GM19397 (cell line): ENCODE measurements at regions not wholly inside any gene's neighbourhood (a gene's known extent, or its start where the extent isn't known, plus 50 kb on each side); places are given as distances from the start of the nearest gene placed in this dataset.
"Not testable (repeated sequence)": the region's sequence is repeated elsewhere in the genome, so short reads cannot be mapped to it uniquely, and the experiment has no call there.

Source experiments
- ATAC-seq: cut with Tn5 transposase; IDR thresholded peaks from one replicate; pipeline ENCODE4 v1.9.1; 2021; ENCODE audit warnings: mild to moderate bottlenecking, moderate library complexity; ENCODE audit not compliant: unreplicated experiment

GRCh38 chr2:183522489-183523266, 398.4 kb downstream of the NUP35 start:
- no peak for ATAC-seq

GRCh38 chr2:183530333-183530901, 406.2 kb downstream of the NUP35 start:
- ATAC-seq = no peak

GRCh38 chr2:183532514-183532913, 408.3 kb downstream of the NUP35 start:
- no peak for ATAC-seq

GRCh38 chr2:183533021-183533420, 408.8 kb downstream of the NUP35 start:
- ATAC-seq = no peak

DNA sequence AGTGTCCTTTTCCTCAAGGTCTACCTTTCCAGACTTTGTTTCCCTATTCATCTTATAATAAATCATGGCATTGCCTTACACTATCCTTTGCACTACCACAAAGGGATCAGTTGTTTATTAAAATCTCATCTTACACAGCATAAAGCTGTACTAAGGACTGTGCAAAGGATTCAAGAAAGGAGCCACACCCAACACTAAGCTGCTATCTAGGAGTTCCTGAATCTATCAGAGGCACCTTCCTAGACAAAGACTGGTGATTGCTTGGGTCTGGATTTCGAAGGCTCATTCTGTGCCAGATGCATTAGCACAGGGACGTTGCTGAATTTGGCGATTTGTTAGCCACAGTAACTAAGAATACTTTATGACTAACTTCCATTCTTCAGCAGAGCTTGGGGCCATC, 412.0 kb downstream of the NUP35 start:
- no peak for ATAC-seq

GRCh38 chr2:183536714-183537113, 412.5 kb downstream of the NUP35 start:
- no peak for ATAC-seq

DNA sequence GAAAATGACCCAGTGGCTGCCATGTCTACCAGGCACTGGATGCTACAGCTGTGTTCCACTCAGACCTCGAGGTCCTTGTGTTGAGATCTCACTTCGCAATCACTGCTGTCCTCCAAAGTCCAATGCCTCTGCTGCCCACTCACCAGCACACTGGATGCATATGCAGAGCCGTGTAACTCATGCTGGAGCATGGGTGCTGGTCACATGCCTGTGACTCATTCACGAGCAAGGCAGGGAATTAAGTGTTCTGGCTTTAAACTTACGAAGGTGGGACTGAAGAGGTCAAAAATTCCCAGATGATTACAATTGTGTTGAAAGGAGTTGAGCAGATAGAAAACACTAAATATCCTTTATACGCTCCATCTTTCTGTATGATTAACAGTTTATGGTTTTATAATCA, 417.5 kb downstream of the NUP35 start:
- no peak for ATAC-seq

GRCh38 chr2:183542606-183543005, 418.4 kb downstream of the NUP35 start:
- ATAC-seq = no peak

DNA sequence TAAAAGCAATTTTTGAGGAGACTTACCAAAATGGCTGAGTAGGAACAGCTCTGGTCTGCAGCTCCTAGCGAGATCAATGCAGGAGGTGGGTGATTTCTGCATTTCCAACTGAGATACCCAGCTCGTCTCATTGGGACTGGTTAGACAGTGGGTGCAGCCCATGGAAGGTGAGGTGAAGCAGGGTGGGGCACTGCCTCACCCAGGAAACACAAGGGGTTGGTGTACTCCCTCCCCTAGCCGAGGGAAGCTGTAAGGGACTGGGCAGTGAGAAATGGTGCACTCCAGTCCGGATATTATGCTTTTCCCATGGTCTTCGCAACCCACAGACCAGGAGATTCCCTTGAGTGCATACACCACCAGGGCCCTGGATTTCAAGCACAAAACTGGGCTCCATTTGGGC, 419.0 kb downstream of the NUP35 start:
- ATAC-seq = no peak

DNA sequence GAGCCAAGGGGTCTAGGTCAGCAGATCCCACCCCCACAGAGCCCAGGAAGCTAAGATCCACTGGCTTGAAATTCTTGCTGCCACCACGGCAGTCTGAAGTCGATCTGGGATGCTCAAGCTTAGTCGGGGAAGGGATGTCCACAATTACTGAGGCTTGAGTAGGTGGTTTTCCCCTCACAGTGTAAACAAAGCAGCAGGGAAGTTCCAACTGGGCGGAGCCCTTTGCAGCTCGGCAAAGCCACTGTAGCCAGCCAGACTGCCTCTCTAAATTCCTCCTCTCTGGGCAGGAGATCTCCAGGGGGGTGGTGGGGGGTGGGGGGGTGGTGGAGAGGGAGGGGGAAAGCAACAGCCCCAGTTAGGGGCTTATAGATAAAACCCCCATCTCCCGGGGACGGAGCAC, 419.5 kb downstream of the NUP35 start:
- ATAC-seq = peak; percentile 94

DNA sequence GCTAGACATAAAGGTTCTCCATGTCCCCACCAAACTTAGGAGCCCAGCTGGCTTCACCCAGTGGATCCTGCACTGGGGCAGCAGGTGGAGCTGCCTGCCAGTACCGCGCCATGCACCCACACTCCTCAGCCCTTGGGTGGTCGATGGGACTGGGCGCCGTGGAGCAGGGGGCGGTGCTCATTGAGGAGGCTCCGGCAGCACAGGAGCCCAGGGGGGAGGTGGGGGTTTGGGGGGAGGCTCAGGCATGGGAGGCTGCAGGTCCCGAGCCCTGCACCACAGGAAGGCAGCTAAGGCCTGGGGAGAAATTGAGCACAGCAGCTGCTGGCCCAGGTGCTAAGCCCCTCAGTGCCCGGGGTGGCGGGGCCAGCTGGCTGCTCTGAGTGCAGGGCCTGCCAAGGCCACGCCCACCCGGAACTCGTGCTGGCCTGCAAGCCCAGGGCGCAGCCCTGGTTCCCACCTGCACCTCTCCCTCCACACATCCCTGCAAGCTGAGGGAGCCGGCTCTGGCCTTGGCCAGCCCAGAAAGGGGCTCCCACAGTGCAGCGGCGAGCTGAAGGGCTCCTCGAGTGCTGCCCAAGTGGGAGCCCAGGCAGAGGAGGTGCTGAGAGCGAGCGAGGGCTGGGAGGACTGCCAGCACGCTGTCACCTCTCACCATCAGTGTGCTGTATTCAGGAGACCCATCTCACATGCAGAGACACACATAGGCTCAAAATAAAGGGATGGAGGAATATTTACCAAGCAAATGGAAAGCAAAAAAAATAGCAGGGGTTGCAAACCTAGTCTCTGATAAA, 422.5 kb downstream of the NUP35 start:
- ATAC-seq = not testable (repeated sequence)

- no peak for ATAC-seq
These were observed 428.5 kb downstream of the NUP35 start for GRCh38 chr2:183552716-183553115.

DNA sequence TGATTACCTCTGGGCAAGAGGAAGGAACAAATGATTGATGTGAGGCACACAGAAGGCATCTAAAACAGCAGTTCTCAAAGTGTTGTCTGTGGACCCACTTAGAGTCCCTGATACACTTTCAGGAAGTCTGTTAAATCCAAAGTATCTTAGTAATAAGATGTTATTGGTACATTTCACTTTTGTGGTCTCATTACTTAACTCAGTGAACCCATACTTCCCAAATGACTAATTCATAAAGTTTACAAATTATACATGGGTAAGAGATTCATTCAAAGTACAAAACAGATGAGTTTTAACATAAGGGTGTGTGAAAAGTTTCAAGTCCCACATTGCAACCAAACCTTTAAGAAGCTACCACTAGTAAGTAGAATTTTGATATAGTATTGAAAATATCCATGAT, 440.5 kb downstream of the NUP35 start:
- no peak for ATAC-seq

DNA sequence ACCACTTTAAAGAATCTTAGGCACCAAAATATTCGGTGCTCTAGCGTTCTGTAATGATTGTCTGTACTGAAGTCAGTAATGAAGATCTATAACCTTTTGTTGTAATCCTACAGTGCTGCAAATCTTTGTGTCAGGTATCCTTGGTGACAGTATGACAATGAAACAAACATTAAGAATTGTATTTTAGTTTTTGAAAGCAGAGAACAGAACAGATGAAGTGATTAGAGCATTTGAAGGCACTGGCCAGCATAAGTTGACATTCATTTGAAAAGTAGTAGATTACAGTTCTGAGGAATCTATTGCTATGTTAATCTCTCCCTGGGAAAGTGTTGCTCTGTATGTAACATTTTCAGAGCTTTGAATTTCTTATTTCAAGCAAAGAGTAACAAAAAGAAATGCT, 451.2 kb downstream of the NUP35 start:
- no peak for ATAC-seq

GRCh38 chr2:183579686-183580085, 455.4 kb downstream of the NUP35 start:
- no peak for ATAC-seq

- ATAC-seq = no peak
These were observed 468.0 kb downstream of the NUP35 start for GRCh38 chr2:183592271-183592670.

- no peak for ATAC-seq
These were observed 469.9 kb downstream of the NUP35 start for GRCh38 chr2:183594150-183594549.

DNA sequence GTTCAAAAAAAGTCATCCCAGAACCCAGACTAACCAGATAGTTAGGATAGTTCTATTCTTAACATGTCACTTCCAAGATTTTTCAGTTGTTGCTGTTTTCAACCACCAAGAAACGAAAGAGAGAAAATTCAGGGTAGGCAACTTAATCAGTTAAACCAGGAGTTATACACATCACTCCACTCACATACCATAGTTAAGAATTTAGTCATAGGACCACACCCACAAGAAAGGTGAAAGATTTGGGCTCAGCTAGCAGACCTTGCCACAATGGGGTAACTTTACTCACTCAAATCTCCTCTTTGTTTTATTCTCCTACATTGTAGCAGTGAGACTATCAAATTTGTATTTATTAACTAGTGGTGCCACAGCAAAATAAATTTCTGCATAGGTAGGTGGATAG, 473.6 kb downstream of the NUP35 start:
- ATAC-seq = no peak

- no peak for ATAC-seq
These were observed 479.8 kb downstream of the NUP35 start for GRCh38 chr2:183604065-183604464.

GRCh38 chr2:183605440-183605839, 481.2 kb downstream of the NUP35 start:
- ATAC-seq = no peak

- ATAC-seq = no peak
These were observed 481.9 kb downstream of the NUP35 start for GRCh38 chr2:183606022-183606717.
